HG03108 (cell line): ENCODE measurements at regions not wholly inside any gene's neighbourhood (a gene's known extent, or its start where the extent isn't known, plus 50 kb on each side); places are given as distances from the start of the nearest gene placed in this dataset.
"Not testable (repeated sequence)": the region's sequence is repeated elsewhere in the genome, so short reads cannot be mapped to it uniquely, and the experiment has no call there.

ENCODE experiments used
- ATAC-seq: cut with Tn5 transposase; IDR thresholded peaks from one replicate; pipeline ENCODE4 v1.9.1; 2021; ENCODE audit warnings: moderate library complexity; ENCODE audit not compliant: unreplicated experiment

GRCh38 chr6:68080074-68080473 lies 555.0 kb upstream of the ADGRB3 start:
- no peak for ATAC-seq

GRCh38 chr6:68077661-68078060 lies 557.4 kb upstream of the ADGRB3 start:
- no peak for ATAC-seq

- ATAC-seq, result no peak
These were observed 563.3 kb upstream of the ADGRB3 start for GRCh38 chr6:68071740-68072139.

GRCh38 chr6:68069921-68070710 lies 565.0 kb upstream of the ADGRB3 start:
- no peak for ATAC-seq

GRCh38 chr6:68059899-68060298 lies 575.2 kb upstream of the ADGRB3 start:
- no peak for ATAC-seq

- ATAC-seq, result no peak
These were observed 575.8 kb upstream of the ADGRB3 start for GRCh38 chr6:68059261-68059660.

- not testable (repeated sequence) for ATAC-seq
These were observed 578.5 kb upstream of the ADGRB3 start for GRCh38 chr6:68056596-68056995.

GRCh38 chr6:68054756-68055155 lies 580.3 kb upstream of the ADGRB3 start:
- ATAC-seq, result no peak

GRCh38 chr6:68053805-68054373 lies 581.2 kb upstream of the ADGRB3 start:
- no peak for ATAC-seq

GRCh38 chr6:68052234-68052633 lies 582.8 kb upstream of the ADGRB3 start:
- ATAC-seq, result no peak

- no peak for ATAC-seq
These were observed 585.5 kb upstream of the ADGRB3 start for GRCh38 chr6:68049562-68049961.

- no peak for ATAC-seq
These were observed 588.3 kb upstream of the ADGRB3 start for GRCh38 chr6:68046756-68047155.

GRCh38 chr6:68046302-68046701 lies 588.8 kb upstream of the ADGRB3 start:
- no peak for ATAC-seq

GRCh38 chr6:68045193-68045592 lies 589.9 kb upstream of the ADGRB3 start:
- no peak for ATAC-seq

GRCh38 chr6:68044264-68044663 lies 590.8 kb upstream of the ADGRB3 start:
- ATAC-seq, result no peak

GRCh38 chr6:68043122-68043398 lies 592.0 kb upstream of the ADGRB3 start:
- no peak for ATAC-seq

- no peak for ATAC-seq
These were observed 592.6 kb upstream of the ADGRB3 start for GRCh38 chr6:68042339-68043121.

- no peak for ATAC-seq
These were observed 594.3 kb upstream of the ADGRB3 start for GRCh38 chr6:68040780-68041179.

- no peak for ATAC-seq
These were observed 594.7 kb upstream of the ADGRB3 start for GRCh38 chr6:68040312-68040778.

- no peak for ATAC-seq
These were observed 595.3 kb upstream of the ADGRB3 start for GRCh38 chr6:68039641-68040311.

GRCh38 chr6:68038815-68039408 lies 596.2 kb upstream of the ADGRB3 start:
- no peak for ATAC-seq
